IMR-90 (cell line): ENCODE measurements at regions not wholly inside any gene's neighbourhood (a gene's known extent, or its start where the extent isn't known, plus 50 kb on each side); places are given as distances from the start of the nearest gene placed in this dataset.

Source experiments
- ATAC-seq: fragments of 200-7000 bp; cut with Tn5 transposase; 2 replicates; pipeline ENCODE4 v1.9.1; 2020; ENCODE audit warnings: low read depth, mild to moderate bottlenecking, moderate library complexity
- BruUV-seq: library from RNA; stranded (reverse); fragments of 400-500 nt; replicated peaks from 2 replicates; lab custom pipeline; 2021; lab: Mats Ljungman, UMichigan
- CTCF ChIA-PET: fragments of 300-600 bp; formaldehyde crosslinking; extraction: SDS; loops from one replicate; lab custom pipeline; 2021; ENCODE audit warnings: antibody characterized with exemption; lab: Yijun Ruan, JAX
- POLR2A ChIA-PET: fragments of 300-600 bp; sonication (Branson Sonifier 250); formaldehyde crosslinking; loops from one replicate; lab custom pipeline; 2022; ENCODE audit warnings: antibody characterized with exemption; ENCODE audit not compliant: unreplicated experiment; lab: Charles Lee
- DNase-seq: peaks from one replicate; pipeline ENCODE4 v3.0.0; 2013
- H2AFZ ChIP-seq: replicated peaks from 2 replicates; pipeline ENCODE3; 2013; ENCODE audit warnings: low read length, mild to moderate bottlenecking; ENCODE audit not compliant: poor library complexity
- H2AK5ac ChIP-seq: 2 replicates; pipeline ENCODE4 v1.6.1; 2013; ENCODE audit warnings: low read depth, low read length, inconsistent platforms
- H2AK9ac ChIP-seq: replicated peaks from 2 replicates; pipeline ENCODE3; 2013; ENCODE audit warnings: mild to moderate bottlenecking, low read depth, low read length, moderate library complexity; ENCODE audit not compliant: poor library complexity
- H2BK120ac ChIP-seq: 2 replicates; pipeline ENCODE4 v1.6.1; 2013; ENCODE audit warnings: low read depth, low read length, inconsistent platforms
- H2BK15ac ChIP-seq: 3 replicates; pipeline ENCODE4 v1.6.1; 2013; ENCODE audit warnings: low read depth, low read length, inconsistent platforms
- H2BK20ac ChIP-seq: 2 replicates; pipeline ENCODE4 v1.6.1; 2013; ENCODE audit warnings: low read depth, mild to moderate bottlenecking, inconsistent platforms, low read length, moderate library complexity
- H2BK5ac ChIP-seq: 2 replicates; pipeline ENCODE4 v1.6.1; 2013; ENCODE audit warnings: mild to moderate bottlenecking, low read depth, low read length, inconsistent platforms; ENCODE audit not compliant: poor library complexity, severe bottlenecking
- H3K14ac ChIP-seq: replicated peaks from 2 replicates; pipeline ENCODE4 v1.6.1; 2013; ENCODE audit warnings: low read depth, low read length, inconsistent platforms
- H3K18ac ChIP-seq: 2 replicates; pipeline ENCODE4 v1.6.1; 2013; ENCODE audit warnings: low read depth, low read length, control low read depth
- H3K23ac ChIP-seq: 2 replicates; pipeline ENCODE4 v1.6.1; 2013; ENCODE audit warnings: low read depth, low read length, inconsistent platforms
- H3K27ac ChIP-seq: 2 replicates; pipeline ENCODE4 v1.5.1; 2013; ENCODE audit warnings: mild to moderate bottlenecking, control low read depth, low read length; ENCODE audit not compliant: insufficient read depth
- H3K27me3 ChIP-seq: 2 replicates; pipeline ENCODE4 v1.6.1; 2013; ENCODE audit warnings: low read length; ENCODE audit not compliant: control insufficient read depth, insufficient read depth
- H3K36me3 ChIP-seq: 2 replicates; pipeline ENCODE4 v1.6.1; 2013; ENCODE audit warnings: low read length, mixed read lengths; ENCODE audit not compliant: control insufficient read depth, insufficient read depth
- H3K4ac ChIP-seq: 2 replicates; pipeline ENCODE4 v1.6.1; 2013; ENCODE audit warnings: low read depth, low read length, inconsistent platforms
- H3K4me1 ChIP-seq: 2 replicates; pipeline ENCODE4 v1.6.1; 2013; ENCODE audit warnings: low read length, mixed read lengths; ENCODE audit not compliant: control insufficient read depth, insufficient read depth
- H3K4me2 ChIP-seq: 2 replicates; pipeline ENCODE4 v1.6.1; 2013; ENCODE audit warnings: low read depth, mild to moderate bottlenecking, control low read depth, low read length, moderate library complexity
- H3K4me3 ChIP-seq: 2 replicates; pipeline ENCODE4 v1.5.1; 2013; ENCODE audit warnings: low read depth, mild to moderate bottlenecking, control low read depth, low read length, moderate library complexity; ENCODE audit not compliant: insufficient read depth
- H3K56ac ChIP-seq: 2 replicates; pipeline ENCODE4 v1.6.1; 2013; ENCODE audit warnings: low read length, inconsistent platforms; ENCODE audit not compliant: insufficient read depth; ENCODE audit errors: extremely low read depth
- H3K79me1 ChIP-seq, 2 experiments: 2 replicates each; pipeline ENCODE4 v1.6.1; 2013; ENCODE audit warnings: low read length in 2 of 2, inconsistent platforms in 1 of 2, low read depth in 1 of 2
- H3K9ac ChIP-seq: 2 replicates; pipeline ENCODE4 v1.6.1; 2013; ENCODE audit warnings: low read depth, low read length, control low read depth
- H3K9me1 ChIP-seq: 2 replicates; pipeline ENCODE4 v1.6.1; 2013; ENCODE audit warnings: low read length, inconsistent platforms; ENCODE audit not compliant: insufficient read depth
- H3K9me3 ChIP-seq: 2 replicates; pipeline ENCODE4 v1.6.1; 2013; ENCODE audit warnings: low read length; ENCODE audit not compliant: control insufficient read depth, insufficient read depth
- H4K20me1 ChIP-seq: 2 replicates; pipeline ENCODE4 v1.6.1; 2013; ENCODE audit warnings: low read length, inconsistent platforms; ENCODE audit not compliant: insufficient read depth
- H4K5ac ChIP-seq: 2 replicates; pipeline ENCODE4 v1.6.1; 2013; ENCODE audit warnings: mild to moderate bottlenecking, low read depth, low read length, control low read depth
- H4K8ac ChIP-seq, 2 experiments: 2 replicates each; pipeline ENCODE4 v1.6.1; 2013; ENCODE audit warnings: low read depth in 2 of 2, low read length in 2 of 2, control low read depth in 1 of 2, inconsistent platforms in 1 of 2
- H4K91ac ChIP-seq: 2 replicates; pipeline ENCODE4 v1.6.1; 2013; ENCODE audit warnings: low read depth, low read length, inconsistent platforms; ENCODE audit not compliant: insufficient read depth
- BHLHE40 ChIP-seq: fragments of 150-350 bp; IDR thresholded peaks from 2 replicates; pipeline ENCODE4 v1.6.1; 2016; ENCODE audit warnings: mild to moderate bottlenecking, low read depth, low read length
- FOS ChIP-seq: fragments of 150-350 bp; IDR thresholded peaks from 2 replicates; pipeline ENCODE4 v1.6.1; 2016; ENCODE audit warnings: low read depth, low read length
- MAFK ChIP-seq: IDR thresholded peaks from 2 replicates; pipeline ENCODE4 v1.6.1; 2012; ENCODE audit warnings: low read depth, low read length, improper control_type of control experiment
- RFX5 ChIP-seq: IDR thresholded peaks from 2 replicates; pipeline ENCODE4 v1.8.0; 2012; ENCODE audit warnings: low read depth, mild to moderate bottlenecking, low read length, moderate library complexity
- SMC3 ChIP-seq: fragments of 150-350 bp; IDR thresholded peaks from 2 replicates; pipeline ENCODE4 v1.6.1; 2016; ENCODE audit warnings: low read depth, mild to moderate bottlenecking, antibody characterized with exemption, low read length, moderate library complexity
- WGBS, 2 experiments: methylation state at CpG; one replicate each; pipeline versions ENCODE4 v1.1.5 to v1.1.7; 2013; ENCODE audit warnings: missing lambda C conversion rate in 2 of 2; ENCODE audit not compliant: insufficient read length in 1 of 2; ENCODE audit errors: extremely low coverage in 2 of 2; 5-methylcytosine and 5-hydroxymethylcytosine counted together
- dilution Hi-C: fragments of 300-500 bp; cut with HindIII; formaldehyde crosslinking; loops from one replicate; pipeline ENCODE4 v1.14.3; 2018; ENCODE audit warnings: low sequenced_read_pairs; ENCODE audit not compliant: unreplicated experiment
- in situ Hi-C: fragments of 300-500 bp; cut with MboI; formaldehyde crosslinking; loops from 3 replicates; pipeline ENCODE4 v1.14.3; 2019; ENCODE audit warnings: low sequenced_read_pairs, inconsistent platforms, mixed read lengths
- intact Hi-C: fragments of 100-400 bp; cut with micrococcal nuclease; formaldehyde crosslinking; loops from 2 replicates; pipeline ENCODE4 v1.10.0; 2022

DNA sequence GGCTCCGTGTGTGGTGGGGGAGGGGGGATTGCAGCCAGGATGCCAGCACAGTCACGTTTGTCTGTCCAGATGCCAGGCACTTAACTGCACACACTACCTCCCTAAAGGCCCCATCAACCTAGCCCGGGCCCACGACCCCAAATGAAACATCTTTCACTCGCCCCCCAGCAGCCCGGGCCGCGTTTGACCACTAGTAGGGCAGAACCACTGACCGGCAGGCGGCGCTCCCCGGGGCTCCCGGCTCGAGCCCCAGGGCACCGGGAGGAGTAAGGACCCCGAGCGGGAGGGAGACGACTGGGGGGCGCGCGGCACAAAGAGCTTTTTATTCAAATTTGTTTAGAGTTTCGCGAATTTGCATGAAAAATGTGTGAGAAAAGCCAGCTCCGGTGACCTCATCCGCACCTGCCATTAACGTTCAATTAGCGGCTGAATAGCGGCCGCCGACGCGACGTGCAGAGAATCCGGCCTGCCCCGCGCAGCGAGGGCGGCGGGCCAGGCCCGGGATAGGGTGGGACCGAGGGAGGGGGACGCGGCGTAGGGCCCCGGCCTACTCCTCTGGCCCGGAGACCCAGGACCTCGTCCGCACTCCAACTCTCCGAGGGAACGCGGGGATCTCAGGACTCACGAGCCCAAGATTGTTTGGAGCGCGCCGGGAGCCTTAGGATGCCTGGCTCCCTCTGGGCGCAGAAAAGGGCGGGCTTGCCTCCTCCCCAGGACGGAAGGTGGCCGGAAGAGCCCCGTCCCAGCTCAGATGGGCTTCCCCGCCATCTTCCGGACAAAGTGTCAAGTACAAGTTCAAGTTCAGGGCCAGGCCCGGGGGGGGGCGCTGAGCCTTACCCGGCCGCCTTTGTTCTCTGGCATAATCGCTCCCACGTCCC is 64.9 kb upstream of the POLG start (continued):
- TF ChIP-seq RFX5, result no peak

DNA sequence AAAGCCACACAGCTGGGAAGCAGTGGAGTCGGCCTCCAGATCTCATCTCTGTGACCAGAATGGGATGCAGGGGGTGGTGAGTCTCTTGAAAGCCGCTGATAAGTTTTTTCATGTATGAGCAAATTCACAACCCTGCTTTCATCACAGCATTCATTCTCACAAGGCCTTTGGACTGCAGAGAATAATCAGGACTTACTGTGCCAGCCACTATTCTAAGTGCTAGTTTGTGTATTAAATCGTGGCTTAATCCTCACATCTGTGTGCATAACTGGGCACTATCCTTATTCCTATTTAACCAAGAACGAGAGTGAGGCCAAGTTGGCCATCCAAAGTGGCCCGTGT is 64.2 kb upstream of the POLG start:
- Histone ChIP-seq H4K8ac (no peak overlapping the region), H4K91ac (no peak overlapping the region), H3K18ac (no peak overlapping the region), H3K4me1 (no peaks in the 10 kb centered on the region), H3K27me3 (peaks cover 65% of the 10 kb centered on the region), H3K9ac (no peak overlapping the region), H3K14ac (no peak overlapping the region), H3K9me1 (no peaks in the 10 kb centered on the region), H4K20me1 (no peaks in the 10 kb centered on the region), H3K9me3 (no peaks in the 10 kb centered on the region), H2AK5ac (no peak overlapping the region), H2BK120ac (no peak overlapping the region), H3K56ac (no peak overlapping the region), H2BK15ac (no peak overlapping the region), H3K4ac (no peak overlapping the region), H4K5ac (no peak overlapping the region), H2AK9ac (peak overlapping the region; percentile 35), H3K4me2 (no peak overlapping the region; the same call in 1 of the 2 replicates), H3K36me3 (no peaks in the 10 kb centered on the region), H2BK5ac (no peak overlapping the region), H2AFZ (no peak overlapping the region), H3K4me3 (no peak overlapping the region), H3K23ac (no peak overlapping the region), H2BK20ac (no peak overlapping the region), H3K79me1 (no peaks in the 10 kb centered on the region), H3K27ac (no peak overlapping the region)
- DNase-seq (no peak), ATAC-seq (no peak)
- dilution Hi-C loops, result no loop called here
- in situ Hi-C loops, result no loop called here
- POLR2A ChIA-PET, result no interaction called here
- intact Hi-C loops, result no loop called here
- no peak for TF ChIP-seq BHLHE40
- no peak for TF ChIP-seq FOS
- no peak for TF ChIP-seq MAFK
- TF ChIP-seq SMC3, result no peak
- WGBS, 2 experiments, result no CpG with 5 or more reads among the region's 5 CpGs
- CTCF ChIA-PET, result interaction anchor here (1.4 kb wide), 1 partner anchor 41 kb away, joined by 5 read pairs; no protein-coding TSS in a partner anchor
- BruUV-seq, result no TSS peak
